T-helper 1 cell (primary cell): ENCODE measurements at regions not wholly inside any gene's neighbourhood (a gene's known extent, or its start where the extent isn't known, plus 50 kb on each side); places are given as distances from the start of the nearest gene placed in this dataset.

ENCODE experiments used
- DNase-seq, 5 donors: peaks; one replicate each; pipeline ENCODE4 v3.0.0-alpha.2; 2012 to 2020

- DNase-seq: no peak
Observed at GRCh38 chr9:115169003-115169402, 51.0 kb upstream of the TNC start.

GRCh38 chr9:115170358-115171073 lies 52.6 kb upstream of the TNC start:
- DNase-seq: no peak

- no peak for DNase-seq
Observed at GRCh38 chr9:115171921-115172388, 54.0 kb upstream of the TNC start.

- DNase-seq: no peak
Observed at GRCh38 chr9:115182264-115182663, 64.3 kb upstream of the TNC start.

- DNase-seq: no peak
Observed at GRCh38 chr9:115183436-115183835, 65.5 kb upstream of the TNC start.

- no peak for DNase-seq
Observed at GRCh38 chr9:115189686-115190085, 71.7 kb upstream of the TNC start.

- no peak for DNase-seq
Observed at GRCh38 chr9:115191667-115192066, 73.7 kb upstream of the TNC start.

GRCh38 chr9:115192280-115192679 lies 74.3 kb upstream of the TNC start:
- no peak for DNase-seq

GRCh38 chr9:115192835-115193525 lies 75.0 kb upstream of the TNC start:
- DNase-seq: no peak

- no peak for DNase-seq
Observed at GRCh38 chr9:115193777-115194176, 75.8 kb upstream of the TNC start.

- DNase-seq: no peak
Observed at GRCh38 chr9:115194216-115194615, 76.3 kb upstream of the TNC start.

GRCh38 chr9:115195912-115196311 lies 78.0 kb upstream of the TNC start:
- no peak for DNase-seq

- no peak for DNase-seq
Observed at GRCh38 chr9:115196919-115197318, 79.0 kb upstream of the TNC start.

- DNase-seq: no peak
Observed at GRCh38 chr9:115198001-115198400, 80.0 kb upstream of the TNC start.

GRCh38 chr9:115200711-115201505 lies 83.0 kb upstream of the TNC start:
- DNase-seq: no peak

- no peak for DNase-seq
Observed at GRCh38 chr9:115202181-115202580, 84.2 kb upstream of the TNC start.

- no peak for DNase-seq
Observed at GRCh38 chr9:115202960-115203751, 85.2 kb upstream of the TNC start.

- peak in 1 of 5 donors; percentile 61 for DNase-seq
Observed at GRCh38 chr9:115204904-115205453, 87.0 kb upstream of the TNC start.

- DNase-seq: peak in 1 of 5 donors; percentile 47
Observed at GRCh38 chr9:115207003-115207836, 89.3 kb upstream of the TNC start.

- DNase-seq: no peak
Observed at GRCh38 chr9:115208501-115208900, 90.5 kb upstream of the TNC start.

- DNase-seq: peak in 1 of 5 donors; percentile 75
Observed at GRCh38 chr9:115209601-115210306, 91.8 kb upstream of the TNC start.
